ENCODE measurements at regions not wholly inside any gene's neighbourhood (a gene's known extent, or its start where the extent isn't known, plus 50 kb on each side); places are given as distances from the start of the nearest gene placed in this dataset.

DNA sequence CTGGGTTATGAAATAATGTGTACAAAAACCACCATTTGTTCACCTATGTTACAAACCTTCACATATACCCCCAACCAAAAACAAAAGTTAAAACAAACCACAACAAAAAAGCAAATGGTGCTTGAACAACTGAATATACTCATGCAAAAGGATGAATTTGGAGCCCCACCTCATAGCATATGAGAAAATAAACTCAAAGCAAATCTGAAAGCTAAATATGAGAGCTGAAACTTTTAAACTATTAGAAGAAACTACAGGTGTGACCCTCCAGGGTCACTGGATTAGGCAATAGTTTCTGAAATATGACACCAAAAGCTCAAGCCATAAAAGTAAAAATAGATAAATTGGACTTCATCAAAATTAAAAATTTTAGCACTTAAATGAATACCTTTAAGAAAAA lies 215.5 kb upstream of the CHRM3 start:
- Mint-ChIP-seq H3K4me3 (ENCODE audit: unreplicated experiment) (no peak overlapping the region), H3K27me3 (ENCODE audit: low read depth, unreplicated experiment) (no peaks in the 10 kb centered on the region), H3K36me3 (ENCODE audit: low read depth, unreplicated experiment) (no peaks in the 10 kb centered on the region), H3K27ac (ENCODE audit: unreplicated experiment) (no peak overlapping the region), H3K9me3 (ENCODE audit: unreplicated experiment) (peaks cover 4% of the 10 kb centered on the region), H3K4me1 (ENCODE audit: low read depth, unreplicated experiment) (no peaks in the 10 kb centered on the region)
- FAIRE-seq (no peak), DNase-seq (ENCODE audit: low read depth) (no peak)
- H3K4me3 ChIP-seq (ENCODE audit: insufficient read depth, low read depth, low read length) = no peak overlapping the region
- H2AFZ ChIP-seq (ENCODE audit: low read depth, low read length) = no peak overlapping the region
- no peaks in the 10 kb centered on the region for H4K20me1 ChIP-seq (ENCODE audit: insufficient read depth, low read length)
- no peak overlapping the region for H3K27ac ChIP-seq (ENCODE audit: low read depth, low read length)
- H3K4me2 ChIP-seq (ENCODE audit: low read length) = no peak overlapping the region
- H3K9me3 ChIP-seq (ENCODE audit: insufficient read depth, low read depth, low read length) = no peaks in the 10 kb centered on the region
- H3K79me2 ChIP-seq (ENCODE audit: insufficient read depth, low read length) = no peaks in the 10 kb centered on the region
- TF ChIP-seq, protein P1, sequence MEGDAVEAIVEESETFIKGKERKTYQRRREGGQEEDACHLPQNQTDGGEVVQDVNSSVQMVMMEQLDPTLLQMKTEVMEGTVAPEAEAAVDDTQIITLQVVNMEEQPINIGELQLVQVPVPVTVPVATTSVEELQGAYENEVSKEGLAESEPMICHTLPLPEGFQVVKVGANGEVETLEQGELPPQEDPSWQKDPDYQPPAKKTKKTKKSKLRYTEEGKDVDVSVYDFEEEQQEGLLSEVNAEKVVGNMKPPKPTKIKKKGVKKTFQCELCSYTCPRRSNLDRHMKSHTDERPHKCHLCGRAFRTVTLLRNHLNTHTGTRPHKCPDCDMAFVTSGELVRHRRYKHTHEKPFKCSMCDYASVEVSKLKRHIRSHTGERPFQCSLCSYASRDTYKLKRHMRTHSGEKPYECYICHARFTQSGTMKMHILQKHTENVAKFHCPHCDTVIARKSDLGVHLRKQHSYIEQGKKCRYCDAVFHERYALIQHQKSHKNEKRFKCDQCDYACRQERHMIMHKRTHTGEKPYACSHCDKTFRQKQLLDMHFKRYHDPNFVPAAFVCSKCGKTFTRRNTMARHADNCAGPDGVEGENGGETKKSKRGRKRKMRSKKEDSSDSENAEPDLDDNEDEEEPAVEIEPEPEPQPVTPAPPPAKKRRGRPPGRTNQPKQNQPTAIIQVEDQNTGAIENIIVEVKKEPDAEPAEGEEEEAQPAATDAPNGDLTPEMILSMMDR (IDR thresholded peaks at IDR 0.05; ENCODE audit: insufficient read depth, low read depth, low read length) = no peak
- TF ChIP-seq EZH2 (IDR thresholded peaks at IDR 0.05; ENCODE audit: insufficient read depth, low read length) = no peak
- H3K9ac ChIP-seq (ENCODE audit: low read length) = no peak overlapping the region
- no peaks in the 10 kb centered on the region for H3K4me1 ChIP-seq (ENCODE audit: insufficient read depth, low read length)
- no peaks in the 10 kb centered on the region for H3K36me3 ChIP-seq (ENCODE audit: insufficient read depth, low read length)
- H3K27me3 ChIP-seq (ENCODE audit: insufficient read depth, low read length) = no peaks in the 10 kb centered on the region

DNA sequence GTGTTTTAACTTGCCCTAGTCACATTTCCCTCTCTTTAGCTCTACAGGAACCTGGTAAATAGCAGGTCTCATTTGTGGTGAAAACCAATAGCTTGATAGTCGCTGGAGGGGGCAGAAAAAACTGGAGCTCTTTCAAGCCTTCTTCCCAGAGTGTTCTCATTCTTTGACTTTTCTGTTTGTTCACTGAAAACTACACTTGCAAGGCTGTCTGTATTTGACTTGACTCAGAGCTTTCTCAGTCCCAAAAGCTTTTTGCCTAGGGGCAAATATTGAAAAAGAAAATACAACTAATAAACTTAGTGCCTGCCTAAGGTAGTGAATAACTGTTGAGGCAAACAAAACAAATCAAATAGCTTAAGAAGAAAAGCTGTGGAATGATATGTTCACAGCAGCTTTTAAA lies 217.1 kb upstream of the CHRM3 start:
- no peaks in the 10 kb centered on the region for H3K79me2 ChIP-seq (ENCODE audit: insufficient read depth, low read length)
- no peak overlapping the region for H3K4me2 ChIP-seq (ENCODE audit: low read length)
- no peaks in the 10 kb centered on the region for H4K20me1 ChIP-seq (ENCODE audit: insufficient read depth, low read length)
- Mint-ChIP-seq H3K36me3 (ENCODE audit: low read depth, unreplicated experiment) (no peaks in the 10 kb centered on the region), H3K9me3 (ENCODE audit: unreplicated experiment) (peaks cover 4% of the 10 kb centered on the region), H3K4me3 (ENCODE audit: unreplicated experiment) (no peak overlapping the region), H3K4me1 (ENCODE audit: low read depth, unreplicated experiment) (no peaks in the 10 kb centered on the region), H3K27me3 (ENCODE audit: low read depth, unreplicated experiment) (no peaks in the 10 kb centered on the region), H3K27ac (ENCODE audit: unreplicated experiment) (no peak overlapping the region)
- DNase-seq (ENCODE audit: low read depth) (no peak), FAIRE-seq (no peak)
- no peak overlapping the region for H3K9ac ChIP-seq (ENCODE audit: low read length)
- no peaks in the 10 kb centered on the region for H3K4me1 ChIP-seq (ENCODE audit: insufficient read depth, low read length)
- no peaks in the 10 kb centered on the region for H3K9me3 ChIP-seq (ENCODE audit: insufficient read depth, low read depth, low read length)
- no peak overlapping the region for H3K27ac ChIP-seq (ENCODE audit: low read depth, low read length)
- no peak overlapping the region for H2AFZ ChIP-seq (ENCODE audit: low read depth, low read length)
- TF ChIP-seq, protein P1 (IDR thresholded peaks at IDR 0.05; ENCODE audit: insufficient read depth, low read depth, low read length) = no peak
- TF ChIP-seq EZH2 (IDR thresholded peaks at IDR 0.05; ENCODE audit: insufficient read depth, low read length) = no peak
- no peaks in the 10 kb centered on the region for H3K27me3 ChIP-seq (ENCODE audit: insufficient read depth, low read length)
- H3K4me3 ChIP-seq (ENCODE audit: insufficient read depth, low read depth, low read length) = no peak overlapping the region
- H3K36me3 ChIP-seq (ENCODE audit: insufficient read depth, low read length) = no peaks in the 10 kb centered on the region

DNA sequence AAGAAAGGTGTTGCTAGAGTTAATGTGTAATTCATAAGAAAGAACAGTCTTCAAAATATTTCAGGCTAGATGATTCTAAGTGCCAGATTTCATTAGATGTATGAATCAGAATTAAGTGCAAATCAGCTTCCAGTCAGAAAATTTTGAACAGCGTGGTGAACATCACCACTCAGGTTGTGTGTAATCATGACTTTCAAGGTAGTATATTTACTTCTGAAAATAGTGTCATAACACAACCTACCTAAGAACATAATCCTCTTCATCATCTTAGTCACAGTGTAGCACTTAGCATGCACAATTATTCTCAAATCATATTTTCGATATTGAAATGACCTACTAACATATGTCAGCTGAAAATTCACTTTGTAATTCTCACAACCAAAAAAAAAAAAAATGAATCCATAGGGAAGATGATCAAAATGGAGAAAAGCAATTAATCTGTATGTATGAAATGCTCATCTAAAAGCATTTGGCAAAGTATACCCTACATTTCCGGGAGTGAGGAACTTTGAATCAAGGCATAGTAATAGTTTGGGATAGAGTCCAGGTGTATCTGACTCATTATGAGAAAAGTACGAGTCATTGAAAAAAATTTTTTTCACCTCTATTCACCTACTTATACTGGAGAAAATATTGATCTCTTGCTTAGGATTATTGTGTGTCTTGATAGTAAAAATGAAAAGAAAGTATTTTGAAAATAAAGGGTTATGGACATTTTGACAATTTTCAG lies 221.8 kb upstream of the CHRM3 start:
- no peaks in the 10 kb centered on the region for H3K4me1 ChIP-seq (ENCODE audit: insufficient read depth, low read length)
- no peaks in the 10 kb centered on the region for H3K9me3 ChIP-seq (ENCODE audit: insufficient read depth, low read depth, low read length)
- Mint-ChIP-seq H3K27me3 (ENCODE audit: low read depth, unreplicated experiment) (no peaks in the 10 kb centered on the region), H3K9me3 (ENCODE audit: unreplicated experiment) (no peaks in the 10 kb centered on the region), H3K36me3 (ENCODE audit: low read depth, unreplicated experiment) (no peaks in the 10 kb centered on the region), H3K27ac (ENCODE audit: unreplicated experiment) (no peak overlapping the region), H3K4me1 (ENCODE audit: low read depth, unreplicated experiment) (no peaks in the 10 kb centered on the region), H3K4me3 (ENCODE audit: unreplicated experiment) (no peak overlapping the region)
- FAIRE-seq (no peak), DNase-seq (ENCODE audit: low read depth) (peak; percentile 2)
- TF ChIP-seq, protein P1 (IDR thresholded peaks at IDR 0.05; ENCODE audit: insufficient read depth, low read depth, low read length) = no peak
- TF ChIP-seq EZH2 (IDR thresholded peaks at IDR 0.05; ENCODE audit: insufficient read depth, low read length) = no peak
- H3K4me3 ChIP-seq (ENCODE audit: insufficient read depth, low read depth, low read length) = no peak overlapping the region
- H2AFZ ChIP-seq (ENCODE audit: low read depth, low read length) = no peak overlapping the region
- H4K20me1 ChIP-seq (ENCODE audit: insufficient read depth, low read length) = no peaks in the 10 kb centered on the region
- H3K36me3 ChIP-seq (ENCODE audit: insufficient read depth, low read length) = no peaks in the 10 kb centered on the region
- H3K9ac ChIP-seq (ENCODE audit: low read length) = no peak overlapping the region
- H3K27me3 ChIP-seq (ENCODE audit: insufficient read depth, low read length) = no peaks in the 10 kb centered on the region
- no peak overlapping the region for H3K4me2 ChIP-seq (ENCODE audit: low read length)
- H3K27ac ChIP-seq (ENCODE audit: low read depth, low read length) = no peak overlapping the region
- H3K79me2 ChIP-seq (ENCODE audit: insufficient read depth, low read length) = no peaks in the 10 kb centered on the region

Measured in astrocyte (in vitro differentiated cells and primary cell).